HEK293T (cell line): ENCODE measurements at regions not wholly inside any gene's neighbourhood (a gene's known extent, or its start where the extent isn't known, plus 50 kb on each side); places are given as distances from the start of the nearest gene placed in this dataset.

Experiments used
- CTCF ChIA-PET: fragments of 350-600 bp; formaldehyde crosslinking; extraction: SDS; loops from one replicate; lab custom pipeline; 2021; ENCODE audit warnings: antibody characterized with exemption, inconsistent platforms; lab: Yijun Ruan, JAX
- POLR2A ChIA-PET: fragments of 350-600 bp; formaldehyde crosslinking; extraction: SDS; loops from one replicate; lab custom pipeline; 2020; ENCODE audit warnings: antibody characterized with exemption, inconsistent platforms; lab: Yijun Ruan, JAX
- DNase-seq: peaks from one replicate; pipeline ENCODE4 v3.0.0; 2012; ENCODE audit warnings: mixed read lengths; ENCODE audit errors: extremely low spot score
- ARNT ChIP-seq: fragments of 450-650 bp; IDR thresholded peaks from 2 replicates; pipeline ENCODE4 v1.6.1; 2017; ENCODE audit warnings: mild to moderate bottlenecking
- BHLHE40 ChIP-seq: fragments of 450-650 bp; IDR thresholded peaks from 2 replicates; pipeline ENCODE4 v1.6.1; 2016; ENCODE audit warnings: mild to moderate bottlenecking, moderate library complexity, borderline replicate concordance
- CTBP1 ChIP-seq: fragments of 450-650 bp; IDR thresholded peaks from 2 replicates; pipeline ENCODE4 v1.6.1; 2016; ENCODE audit warnings: borderline replicate concordance
- ELF4 ChIP-seq: fragments of 450-650 bp; IDR thresholded peaks from 2 replicates; pipeline ENCODE4 v1.6.1; 2017; ENCODE audit warnings: antibody characterized with exemption
- FOXA1 ChIP-seq: fragments of 450-650 bp; IDR thresholded peaks from 2 replicates; pipeline ENCODE4 v1.6.1; 2016; ENCODE audit warnings: mild to moderate bottlenecking
- FOXK2 ChIP-seq: fragments of 450-650 bp; IDR thresholded peaks from 2 replicates; pipeline ENCODE4 v1.6.1; 2016; ENCODE audit warnings: mild to moderate bottlenecking
- FOXM1 ChIP-seq: fragments of 450-650 bp; IDR thresholded peaks from 2 replicates; pipeline ENCODE4 v1.6.1; 2017; ENCODE audit warnings: mild to moderate bottlenecking, borderline replicate concordance
- HDGF ChIP-seq: fragments of 450-650 bp; IDR thresholded peaks from 2 replicates; pipeline ENCODE4 v1.6.1; 2017; ENCODE audit warnings: antibody characterized with exemption, borderline replicate concordance
- L3MBTL2 ChIP-seq: fragments of 450-650 bp; conservative IDR thresholded peaks from 2 replicates; pipeline ENCODE4 v1.6.1; 2016; ENCODE audit warnings: mild to moderate bottlenecking
- LEF1 ChIP-seq: fragments of 450-650 bp; IDR thresholded peaks from 2 replicates; pipeline ENCODE4 v1.6.1; 2017; ENCODE audit warnings: mild to moderate bottlenecking, borderline replicate concordance
- NFRKB ChIP-seq: fragments of 450-650 bp; IDR thresholded peaks from 2 replicates; pipeline ENCODE4 v1.6.1; 2016; ENCODE audit warnings: mild to moderate bottlenecking, moderate library complexity
- PKNOX1 ChIP-seq: fragments of 450-650 bp; IDR thresholded peaks from 2 replicates; pipeline ENCODE4 v1.6.1; 2016
- SP1 ChIP-seq: fragments of 450-650 bp; IDR thresholded peaks from 2 replicates; pipeline ENCODE4 v1.6.1; 2017
- SUZ12 ChIP-seq: fragments of 450-650 bp; IDR thresholded peaks from 2 replicates; pipeline ENCODE4 v1.6.1; 2016; ENCODE audit warnings: mild to moderate bottlenecking
- TARDBP ChIP-seq: fragments of 450-650 bp; IDR thresholded peaks from 2 replicates; pipeline ENCODE4 v1.6.1; 2016
- ZNF384 ChIP-seq: fragments of 450-650 bp; IDR thresholded peaks from 2 replicates; pipeline ENCODE4 v1.6.1; 2016

- CTCF ChIA-PET: no interaction called here
- TF ChIP-seq FOXM1 (no peak), ELF4 (no peak), ZNF384 (no peak), PKNOX1 (no peak), L3MBTL2 (no peak), TARDBP (no peak), LEF1 (no peak), FOXK2 (no peak), BHLHE40 (no peak), CTBP1 (no peak), SP1 (no peak), NFRKB (no peak), SUZ12 (no peak), ARNT (no peak), FOXA1 (no peak), HDGF (no peak)
- POLR2A ChIA-PET: no interaction called here
- DNase-seq: no peak
Measured at GRCh38 chr6:1107578-1107977, 204.3 kb upstream of the FOXQ1 start.

- TF ChIP-seq BHLHE40 (no peak), NFRKB (no peak), ARNT (no peak), CTBP1 (no peak), SP1 (no peak), ZNF384 (no peak), L3MBTL2 (no peak), FOXA1 (no peak), TARDBP (no peak), HDGF (no peak), PKNOX1 (no peak), FOXM1 (no peak), LEF1 (no peak), FOXK2 (no peak), ELF4 (no peak), SUZ12 (no peak)
- DNase-seq: no peak
- CTCF ChIA-PET: interaction anchor here (0.6 kb wide), 1 partner anchor 212 kb away, joined by 5 read pairs; no protein-coding TSS in a partner anchor
- POLR2A ChIA-PET: no interaction called here
Measured at GRCh38 chr6:1105833-1106400, 206.0 kb upstream of the FOXQ1 start.

GRCh38 chr6:1104988-1105670 is 206.8 kb upstream of the FOXQ1 start:
- POLR2A ChIA-PET: interaction anchor here (0.8 kb wide), 1 partner anchor 76 kb away, joined by 4 read pairs; no protein-coding TSS in a partner anchor
- CTCF ChIA-PET: no interaction called here
- DNase-seq: no peak
- TF ChIP-seq SUZ12 (no peak), NFRKB (no peak), ZNF384 (no peak), HDGF (no peak), FOXA1 (no peak), LEF1 (no peak), BHLHE40 (no peak), FOXM1 (no peak), CTBP1 (no peak), SP1 (no peak), PKNOX1 (no peak), L3MBTL2 (no peak), FOXK2 (no peak), TARDBP (no peak), ELF4 (no peak), ARNT (no peak)

- TF ChIP-seq L3MBTL2 (peak; percentile 87), PKNOX1 (peak; percentile 51; the same call in 1 of the 2 replicates), ELF4 (no peak)
Measured at GRCh38 chr6:1103945-1104623, 207.8 kb upstream of the FOXQ1 start.

GRCh38 chr6:1103021-1103420 is 208.9 kb upstream of the FOXQ1 start:
- TF ChIP-seq LEF1 (no peak), L3MBTL2 (no peak), FOXM1 (no peak), SUZ12 (no peak), FOXA1 (no peak), SP1 (no peak), BHLHE40 (no peak), ZNF384 (no peak), NFRKB (no peak), PKNOX1 (no peak), CTBP1 (no peak), ARNT (no peak), ELF4 (no peak), TARDBP (no peak), HDGF (no peak), FOXK2 (no peak)
- DNase-seq: no peak
- ChIA-PET CTCF (interaction anchor here (0.9 kb wide), 1 partner anchor 190 kb away, joined by 3 read pairs; no protein-coding TSS in a partner anchor), POLR2A (no interaction called here)

More at GRCh38 chr6:1103945-1104623, 207.8 kb upstream of the FOXQ1 start:
- ChIA-PET POLR2A (no interaction called here), CTCF (interaction anchor here (0.6 to 0.9 kb wide), 2 partner anchors 191 to 295 kb away, joined by 3 read pairs; no protein-coding TSS in a partner anchor)
- DNase-seq: peak; percentile 18
